Cardiac muscle cell (in vitro differentiated cells and primary cell): ENCODE measurements at regions not wholly inside any gene's neighbourhood (a gene's known extent, or its start where the extent isn't known, plus 50 kb on each side); places are given as distances from the start of the nearest gene placed in this dataset.
A peak's percentile ranks its signal among the peaks of the same experiment; 100 is the strongest.

Source experiments
- DNase-seq, 2 donors: peaks; one replicate each; pipeline versions ENCODE4 v3.0.0 to v3.0.0-alpha.2; 2010 to 2017; ENCODE audit warnings: low read depth in 1 of 2, low spot score in 1 of 2
- H3K27ac ChIP-seq: fragments of 200-600 bp; sonication (generic); 2 replicates; pipeline ENCODE4 v1.5.1; 2016
- H3K27me3 ChIP-seq: fragments of 200-600 bp; sonication (generic); 2 replicates; pipeline ENCODE4 v1.6.0; 2016; ENCODE audit warnings: control low read depth
- H3K36me3 ChIP-seq: fragments of 200-600 bp; sonication (generic); 2 replicates; pipeline ENCODE4 v1.5.1; 2016; ENCODE audit warnings: control low read depth
- H3K4me1 ChIP-seq: fragments of 200-600 bp; sonication (generic); 2 replicates; pipeline ENCODE4 v1.8.1; 2017; ENCODE audit warnings: low read depth, mild to moderate bottlenecking, mixed run types
- H3K4me3 ChIP-seq: fragments of 200-600 bp; sonication (generic); 2 replicates; pipeline ENCODE4 v1.5.1; 2016; ENCODE audit warnings: mild to moderate bottlenecking
- H3K9me3 ChIP-seq: fragments of 200-600 bp; sonication (generic); 2 replicates; pipeline ENCODE4 v1.5.1; 2017; ENCODE audit warnings: low read depth, mild to moderate bottlenecking, control low read depth
- CTCF ChIP-seq: IDR thresholded peaks from 2 replicates; pipeline ENCODE4 v1.5.1; 2012; ENCODE audit warnings: low read depth, mild to moderate bottlenecking, low read length

GRCh38 chr6:54516321-54516720 is 208.1 kb downstream of the TINAG start:
- H3K9me3 ChIP-seq, result no peaks in the 10 kb centered on the region
- no peak overlapping the region for H3K27ac ChIP-seq

GRCh38 chr6:54519161-54519560 is 210.9 kb downstream of the TINAG start:
- Histone ChIP-seq H3K27ac (no peak overlapping the region), H3K4me3 (no peak overlapping the region), H3K9me3 (no peaks in the 10 kb centered on the region), H3K27me3 (no peaks in the 10 kb centered on the region), H3K4me1 (no peaks in the 10 kb centered on the region), H3K36me3 (no peaks in the 10 kb centered on the region)
- DNase-seq, result no peak
- no peak for TF ChIP-seq CTCF

More at GRCh38 chr6:54516321-54516720, 208.1 kb downstream of the TINAG start:
- no peak for TF ChIP-seq CTCF
- no peak for DNase-seq
- Histone ChIP-seq H3K27me3 (no peaks in the 10 kb centered on the region), H3K4me1 (no peaks in the 10 kb centered on the region), H3K36me3 (no peaks in the 10 kb centered on the region), H3K4me3 (no peak overlapping the region)

GRCh38 chr6:54525731-54526130 is 217.5 kb downstream of the TINAG start:
- Histone ChIP-seq H3K27ac (no peak overlapping the region), H3K36me3 (no peaks in the 10 kb centered on the region), H3K4me3 (no peak overlapping the region), H3K4me1 (no peaks in the 10 kb centered on the region), H3K9me3 (no peaks in the 10 kb centered on the region), H3K27me3 (no peaks in the 10 kb centered on the region)
- DNase-seq, result peak in 1 of 2 donors; percentile 2
- no peak for TF ChIP-seq CTCF

GRCh38 chr6:54533567-54533966 is 225.3 kb downstream of the TINAG start:
- no peak overlapping the region for H3K4me3 ChIP-seq
- no peaks in the 10 kb centered on the region for H3K9me3 ChIP-seq
- DNase-seq, result no peak
- H3K36me3 ChIP-seq, result no peaks in the 10 kb centered on the region
- H3K4me1 ChIP-seq, result no peaks in the 10 kb centered on the region
- TF ChIP-seq CTCF, result no peak
- H3K27me3 ChIP-seq, result no peaks in the 10 kb centered on the region
- no peak overlapping the region for H3K27ac ChIP-seq

- TF ChIP-seq CTCF, result no peak
- H3K27ac ChIP-seq, result no peak overlapping the region
Observed at GRCh38 chr6:54535568-54535967, 227.3 kb downstream of the TINAG start.

GRCh38 chr6:54541541-54541940 is 233.3 kb downstream of the TINAG start:
- DNase-seq, result no peak
- Histone ChIP-seq H3K4me1 (no peaks in the 10 kb centered on the region), H3K27ac (no peak overlapping the region), H3K27me3 (no peaks in the 10 kb centered on the region), H3K36me3 (no peaks in the 10 kb centered on the region), H3K4me3 (no peak overlapping the region), H3K9me3 (no peaks in the 10 kb centered on the region)
- no peak for TF ChIP-seq CTCF

More at GRCh38 chr6:54535568-54535967, 227.3 kb downstream of the TINAG start:
- Histone ChIP-seq H3K27me3 (no peaks in the 10 kb centered on the region), H3K4me3 (no peak overlapping the region), H3K36me3 (no peaks in the 10 kb centered on the region), H3K4me1 (no peaks in the 10 kb centered on the region), H3K9me3 (no peaks in the 10 kb centered on the region)
- DNase-seq, result no peak
